K562 (cell line): ENCODE measurements at regions not wholly inside any gene's neighbourhood (a gene's known extent, or its start where the extent isn't known, plus 50 kb on each side); places are given as distances from the start of the nearest gene placed in this dataset.

Experiments
- ARID3A ChIP-seq: IDR thresholded peaks from 2 replicates; pipeline ENCODE4 v1.6.1; 2012; ENCODE audit warnings: low read depth, low read length, improper control_type of control experiment, borderline replicate concordance
- ARNT ChIP-seq, 2 experiments: fragments of 450-650 bp; IDR thresholded peaks; 2 replicates each; pipeline ENCODE4 v1.6.1; 2016; ENCODE audit warnings: mild to moderate bottlenecking in 1 of 2
- CREB3L1 ChIP-seq: fragments of 450-650 bp; IDR thresholded peaks from 2 replicates; pipeline ENCODE4 v1.6.1; 2014; ENCODE audit warnings: low read depth, mild to moderate bottlenecking, moderate library complexity, borderline replicate concordance
- DLX4 ChIP-seq: fragments of 250-450 bp; sonication (Bioruptor Pico); IDR thresholded peaks from 2 replicates; pipeline ENCODE4 v1.6.1; 2021; ENCODE audit warnings: mild to moderate bottlenecking
- EP300 ChIP-seq: IDR thresholded peaks from 2 replicates; pipeline ENCODE4 v1.6.1; 2012; ENCODE audit warnings: low read length, improper control_type of control experiment
- KAT2B ChIP-seq: IDR thresholded peaks from one replicate; pipeline ENCODE4 v1.6.1; 2012; ENCODE audit warnings: low read depth, mild to moderate bottlenecking, control low read depth, inconsistent platforms, low read length, moderate library complexity
- MAFK ChIP-seq: IDR thresholded peaks from 2 replicates; pipeline ENCODE4 v1.6.1; 2011; ENCODE audit warnings: low read length, improper control_type of control experiment
- MBD2 ChIP-seq: sonication (generic); IDR thresholded peaks from 2 replicates; pipeline ENCODE4 v1.6.1; 2016; ENCODE audit warnings: low read depth, borderline replicate concordance
- NFXL1 ChIP-seq: fragments of 450-650 bp; formaldehyde crosslinking; IDR thresholded peaks from 2 replicates; pipeline ENCODE4 v1.4.0; 2021; ENCODE audit warnings: mild to moderate bottlenecking
- NR4A1 ChIP-seq, 2 experiments: fragments of 250-450 bp in 1 of 2; fragments of 450-650 bp in 1 of 2; sonication (Bioruptor Pico) in 1 of 2; IDR thresholded peaks; 2 replicates each; pipeline versions ENCODE4 v1.4.0 to v1.6.1; 2016 to 2020; ENCODE audit warnings: mild to moderate bottlenecking in 2 of 2, missing compliant biosample characterization in 1 of 2, missing genetic modification characterization in 1 of 2, moderate library complexity in 1 of 2
- SRSF9 ChIP-seq: fragments of 200-400 bp; formaldehyde crosslinking; IDR thresholded peaks from 2 replicates; pipeline ENCODE4 v1.6.1; 2017; ENCODE audit warnings: low read depth, low read length, borderline replicate concordance
- TGIF2 ChIP-seq: sonication (generic); formaldehyde crosslinking; IDR thresholded peaks from 2 replicates; pipeline ENCODE4 v1.8.1; 2022; ENCODE audit warnings: mild to moderate bottlenecking, missing genetic modification reagents, moderate library complexity
- ZNF146 ChIP-seq: IDR thresholded peaks from one replicate; pipeline ENCODE4 v1.6.1; 2018; ENCODE audit warnings: missing compliant biosample characterization; ENCODE audit not compliant: unreplicated experiment
- ZNF263 ChIP-seq: sonication (generic); formaldehyde crosslinking; IDR thresholded peaks from 2 replicates; pipeline ENCODE4 v1.8.0; 2022; ENCODE audit warnings: mild to moderate bottlenecking, missing genetic modification reagents, borderline replicate concordance

GRCh38 chr4:149029056-149029651 is 586.9 kb upstream of the NR3C2 start (continued):
- TF ChIP-seq DLX4 (CRISPR knock-in tag) (no peak), KAT2B (no peak), ARNT (IDR thresholded peaks at IDR 0.05) (no peak), NFXL1 (CRISPR knock-in tag) (no peak), ZNF263 (no peak), EP300 (no peak), TGIF2 (no peak), MBD2 (no peak), MAFK (peak; percentile 17; the same call in 1 of the 2 replicates), ARID3A (no peak), SRSF9 (no peak), ZNF146 (CRISPR knock-in tag) (no peak), CREB3L1 (no peak), NR4A1 (CRISPR knock-in tag; IDR thresholded peaks at IDR 0.05) (no peak), NR4A1 (tag; IDR thresholded peaks at IDR 0.05) (0 out of 2 replicates have a peak, but pooled peaks have one; percentile 71)
